ENCODE measurements at regions not wholly inside any gene's neighbourhood (a gene's known extent, or its start where the extent isn't known, plus 50 kb on each side); places are given as distances from the start of the nearest gene placed in this dataset.
"Not testable (repeated sequence)": the region's sequence is repeated elsewhere in the genome, so short reads cannot be mapped to it uniquely, and the experiment has no call there.

- Mint-ChIP-seq H3K9me3 (ENCODE audit: low read depth) (peaks cover 2% of the 10 kb centered on the region), H3K4me1 (no peaks in the 10 kb centered on the region), H3K36me3 (ENCODE audit: low read depth) (no peaks in the 10 kb centered on the region), H3K27me3 (no peaks in the 10 kb centered on the region), H3K27ac (no peak overlapping the region), H3K4me3 (no peak overlapping the region)
- CTCF ChIA-PET: no interaction called here
- ATAC-seq (no peak), DNase-seq (no peak)
- POLR2A ChIA-PET: no interaction called here
- intact Hi-C loops (cut with DNase I, micrococcal nuclease): no loop called here
Observed at GRCh38 chrX:23061116-23061515, 61.4 kb downstream of the DDX53 start.

- Mint-ChIP-seq H3K27me3 (no peaks in the 10 kb centered on the region), H3K9me3 (ENCODE audit: low read depth) (peaks cover 2% of the 10 kb centered on the region), H3K4me3 (no peak overlapping the region), H3K27ac (no peak overlapping the region), H3K36me3 (ENCODE audit: low read depth) (no peaks in the 10 kb centered on the region), H3K4me1 (no peaks in the 10 kb centered on the region)
- DNase-seq (no peak), ATAC-seq (no peak)
- CTCF ChIA-PET: no interaction called here
- intact Hi-C loops (cut with DNase I, micrococcal nuclease): no loop called here
- POLR2A ChIA-PET: no interaction called here
Observed at GRCh38 chrX:23062359-23062758, 62.6 kb downstream of the DDX53 start.

- H3K27me3 Mint-ChIP-seq: no peaks in the 10 kb centered on the region
- ChIA-PET CTCF (no interaction called here), POLR2A (no interaction called here)
- H3K36me3 Mint-ChIP-seq (ENCODE audit: low read depth): no peaks in the 10 kb centered on the region
- peaks cover 2% of the 10 kb centered on the region for H3K9me3 Mint-ChIP-seq (ENCODE audit: low read depth)
- no peaks in the 10 kb centered on the region for H3K4me1 Mint-ChIP-seq
- H3K4me3 Mint-ChIP-seq: no peak overlapping the region
- ATAC-seq (no peak), DNase-seq (no peak)
- intact Hi-C loops (cut with DNase I, micrococcal nuclease): no loop called here
- no peak overlapping the region for H3K27ac Mint-ChIP-seq
Observed at GRCh38 chrX:23066588-23067281, 67.0 kb downstream of the DDX53 start.

GRCh38 chrX:23075461-23075860 lies 75.7 kb downstream of the DDX53 start:
- H3K9me3 Mint-ChIP-seq (ENCODE audit: low read depth); ATAC-seq; H3K4me1 Mint-ChIP-seq; H3K27me3 Mint-ChIP-seq; POLR2A ChIA-PET; H3K27ac Mint-ChIP-seq; CTCF ChIA-PET; H3K36me3 Mint-ChIP-seq (ENCODE audit: low read depth); DNase-seq; intact Hi-C loops (cut with DNase I, micrococcal nuclease); H3K4me3 Mint-ChIP-seq: not testable (repeated sequence)

- H3K9me3 Mint-ChIP-seq (ENCODE audit: low read depth): no peaks in the 10 kb centered on the region
- H3K4me1 Mint-ChIP-seq: no peaks in the 10 kb centered on the region
- intact Hi-C loops (cut with DNase I, micrococcal nuclease): no loop called here
- ATAC-seq (no peak), DNase-seq (no peak)
- CTCF ChIA-PET: interaction anchor here (0.7 kb wide), 1 partner anchor 133 kb away, joined by 3 read pairs; no protein-coding TSS in a partner anchor
- H3K36me3 Mint-ChIP-seq (ENCODE audit: low read depth): no peaks in the 10 kb centered on the region
- H3K4me3 Mint-ChIP-seq: no peak overlapping the region
- POLR2A ChIA-PET: no interaction called here
- no peak overlapping the region for H3K27ac Mint-ChIP-seq
- H3K27me3 Mint-ChIP-seq: no peaks in the 10 kb centered on the region
Observed at GRCh38 chrX:23079347-23079746, 79.6 kb downstream of the DDX53 start.

GRCh38 chrX:23100826-23101225 lies 101.1 kb downstream of the DDX53 start:
- intact Hi-C loops (cut with DNase I, micrococcal nuclease): no loop called here
- POLR2A ChIA-PET: no interaction called here
- Mint-ChIP-seq H3K27me3 (no peaks in the 10 kb centered on the region), H3K4me3 (no peak overlapping the region), H3K4me1 (no peaks in the 10 kb centered on the region), H3K9me3 (ENCODE audit: low read depth) (no peaks in the 10 kb centered on the region), H3K36me3 (ENCODE audit: low read depth) (no peaks in the 10 kb centered on the region), H3K27ac (no peak overlapping the region)
- DNase-seq (no peak), ATAC-seq (no peak)
- CTCF ChIA-PET: no interaction called here

GRCh38 chrX:23103546-23103945 lies 103.8 kb downstream of the DDX53 start:
- no peak for ATAC-seq
- no peaks in the 10 kb centered on the region for H3K36me3 Mint-ChIP-seq (ENCODE audit: low read depth)
- H3K27me3 Mint-ChIP-seq: no peaks in the 10 kb centered on the region
- H3K27ac Mint-ChIP-seq: no peak overlapping the region
- H3K9me3 Mint-ChIP-seq (ENCODE audit: low read depth): no peaks in the 10 kb centered on the region
- no peak overlapping the region for H3K4me3 Mint-ChIP-seq
- no peak for DNase-seq
- CTCF ChIA-PET: no interaction called here
- POLR2A ChIA-PET: no interaction called here
- intact Hi-C loops (cut with DNase I, micrococcal nuclease): no loop called here
- no peaks in the 10 kb centered on the region for H3K4me1 Mint-ChIP-seq

- Mint-ChIP-seq H3K27ac (no peak overlapping the region), H3K4me3 (no peak overlapping the region), H3K27me3 (no peaks in the 10 kb centered on the region), H3K36me3 (ENCODE audit: low read depth) (no peaks in the 10 kb centered on the region), H3K4me1 (no peaks in the 10 kb centered on the region), H3K9me3 (ENCODE audit: low read depth) (no peaks in the 10 kb centered on the region)
- DNase-seq: no peak
- POLR2A ChIA-PET: no interaction called here
- ATAC-seq: no peak
- intact Hi-C loops (cut with DNase I, micrococcal nuclease): no loop called here
- CTCF ChIA-PET: no interaction called here
Observed at GRCh38 chrX:23114241-23114640, 114.5 kb downstream of the DDX53 start.

GRCh38 chrX:23115651-23116050 lies 115.9 kb downstream of the DDX53 start:
- intact Hi-C loops (cut with DNase I, micrococcal nuclease): no loop called here
- no peak for DNase-seq
- ATAC-seq: no peak

GRCh38 chrX:23118163-23118562 lies 118.4 kb downstream of the DDX53 start:
- Mint-ChIP-seq H3K4me3 (no peak overlapping the region), H3K4me1 (no peaks in the 10 kb centered on the region), H3K27me3 (no peaks in the 10 kb centered on the region), H3K9me3 (ENCODE audit: low read depth) (no peaks in the 10 kb centered on the region), H3K36me3 (ENCODE audit: low read depth) (no peaks in the 10 kb centered on the region), H3K27ac (no peak overlapping the region)
- no peak for DNase-seq
- no peak for ATAC-seq
- CTCF ChIA-PET: no interaction called here
- POLR2A ChIA-PET: no interaction called here
- intact Hi-C loops (cut with DNase I, micrococcal nuclease): no loop called here

More at GRCh38 chrX:23115651-23116050, 115.9 kb downstream of the DDX53 start:
- no peaks in the 10 kb centered on the region for H3K9me3 Mint-ChIP-seq (ENCODE audit: low read depth)
- H3K36me3 Mint-ChIP-seq (ENCODE audit: low read depth): no peaks in the 10 kb centered on the region
- ChIA-PET CTCF (no interaction called here), POLR2A (no interaction called here)
- H3K4me1 Mint-ChIP-seq: no peaks in the 10 kb centered on the region
- H3K27me3 Mint-ChIP-seq: no peaks in the 10 kb centered on the region
- no peak overlapping the region for H3K27ac Mint-ChIP-seq
- H3K4me3 Mint-ChIP-seq: no peak overlapping the region

GRCh38 chrX:23118890-23119527 lies 119.2 kb downstream of the DDX53 start:
- intact Hi-C loops (cut with DNase I, micrococcal nuclease): no loop called here
- ChIA-PET POLR2A (no interaction called here), CTCF (no interaction called here)
- H3K27me3 Mint-ChIP-seq: no peaks in the 10 kb centered on the region
- ATAC-seq (no peak), DNase-seq (no peak)
- no peak overlapping the region for H3K27ac Mint-ChIP-seq
- no peaks in the 10 kb centered on the region for H3K9me3 Mint-ChIP-seq (ENCODE audit: low read depth)
- no peaks in the 10 kb centered on the region for H3K36me3 Mint-ChIP-seq (ENCODE audit: low read depth)
- no peaks in the 10 kb centered on the region for H3K4me1 Mint-ChIP-seq
- H3K4me3 Mint-ChIP-seq: no peak overlapping the region

- H3K4me1 Mint-ChIP-seq: no peaks in the 10 kb centered on the region
- no peak overlapping the region for H3K27ac Mint-ChIP-seq
- intact Hi-C loops (cut with DNase I, micrococcal nuclease): no loop called here
- H3K4me3 Mint-ChIP-seq: no peak overlapping the region
- H3K9me3 Mint-ChIP-seq (ENCODE audit: low read depth): no peaks in the 10 kb centered on the region
- no peaks in the 10 kb centered on the region for H3K27me3 Mint-ChIP-seq
- ATAC-seq (no peak), DNase-seq (no peak)
- no peaks in the 10 kb centered on the region for H3K36me3 Mint-ChIP-seq (ENCODE audit: low read depth)
- POLR2A ChIA-PET: no interaction called here
- CTCF ChIA-PET: no interaction called here
Observed at GRCh38 chrX:23127586-23127985, 127.8 kb downstream of the DDX53 start.
